Liver (tissue), 8 donors: ENCODE measurements at regions not wholly inside any gene's neighbourhood (a gene's known extent, or its start where the extent isn't known, plus 50 kb on each side); places are given as distances from the start of the nearest gene placed in this dataset.

Experiments
- DNase-seq: peaks from one replicate; pipeline ENCODE4 v3.0.0-alpha.2; 2017; ENCODE audit warnings: low spot score
- H3K27ac ChIP-seq, 2 donors: one replicate each; pipeline ENCODE4 v1.7.0; 2013; ENCODE audit warnings: inconsistent platforms in 2 of 2, low read length in 2 of 2, control low read depth in 1 of 2, low read depth in 1 of 2, mild to moderate bottlenecking in 1 of 2
- H3K27me3 ChIP-seq, 4 donors: one replicate each; pipeline versions ENCODE4 v1.6.1 to v1.7.0; 2013; ENCODE audit warnings: low read length in 3 of 4, inconsistent platforms in 1 of 4, mild to moderate bottlenecking in 1 of 4, moderate library complexity in 1 of 4; ENCODE audit not compliant: control insufficient read depth in 4 of 4, insufficient read depth in 4 of 4
- H3K36me3 ChIP-seq, 4 donors: one replicate each; pipeline versions ENCODE4 v1.6.1 to v1.7.0; 2013; ENCODE audit warnings: low read length in 3 of 4, mild to moderate bottlenecking in 3 of 4, low read depth in 1 of 4, moderate library complexity in 1 of 4; ENCODE audit not compliant: control insufficient read depth in 4 of 4, insufficient read depth in 3 of 4
- H3K4me1 ChIP-seq, 4 donors: one replicate each; pipeline versions ENCODE4 v1.6.1 to v1.7.0; 2013; ENCODE audit warnings: low read length in 3 of 4, mild to moderate bottlenecking in 3 of 4, moderate library complexity in 1 of 4; ENCODE audit not compliant: control insufficient read depth in 4 of 4, insufficient read depth in 4 of 4
- H3K4me3 ChIP-seq, 3 donors: one replicate each; pipeline versions ENCODE4 v1.6.1 to v1.7.0; 2013; ENCODE audit warnings: low read length in 3 of 3, control low read depth in 1 of 3, low read depth in 1 of 3, mild to moderate bottlenecking in 1 of 3
- H3K9ac ChIP-seq, 2 donors: one replicate each; pipeline ENCODE4 v1.7.0; 2013; ENCODE audit warnings: low read length in 2 of 2, mild to moderate bottlenecking in 2 of 2, moderate library complexity in 2 of 2, control low read depth in 1 of 2, low read depth in 1 of 2
- H3K9me3 ChIP-seq, 4 donors: one replicate each; pipeline versions ENCODE4 v1.6.1 to v1.7.0; 2013; ENCODE audit warnings: low read length in 3 of 4; ENCODE audit not compliant: control insufficient read depth in 4 of 4
- CTCF ChIP-seq: fragments of 150-350 bp; IDR thresholded peaks from 2 replicates; pipeline ENCODE4 v1.5.1; 2017; ENCODE audit warnings: improper control_type of control experiment, low read depth, low read length; ENCODE audit not compliant: missing input control
- EGR1 ChIP-seq, 2 donors: IDR thresholded peaks; 2 replicates each; pipeline ENCODE4 v1.6.1; 2016 to 2018; ENCODE audit warnings: antibody characterized with exemption in 2 of 2, low read depth in 2 of 2
- FOXA2 ChIP-seq: IDR thresholded peaks from 2 replicates; pipeline ENCODE4 v1.6.1; 2016; ENCODE audit warnings: antibody characterized with exemption
- GABPA ChIP-seq, 2 donors: IDR thresholded peaks in 1 of 2; conservative IDR thresholded peaks in 1 of 2; 2 replicates each; pipeline ENCODE4 v1.6.1; 2016; ENCODE audit warnings: antibody characterized with exemption in 2 of 2, mild to moderate bottlenecking in 1 of 2, moderate library complexity in 1 of 2
- HNF4A ChIP-seq, 2 donors: conservative IDR thresholded peaks; 2 replicates each; pipeline ENCODE4 v1.6.1; 2016; ENCODE audit warnings: antibody characterized with exemption in 2 of 2, mild to moderate bottlenecking in 2 of 2
- JUND ChIP-seq, 2 donors: IDR thresholded peaks; 2 replicates each; pipeline ENCODE4 v1.6.1; 2016; ENCODE audit warnings: antibody characterized with exemption in 2 of 2
- NR2F2 ChIP-seq: IDR thresholded peaks from 2 replicates; pipeline ENCODE4 v1.6.1; 2016; ENCODE audit warnings: antibody characterized with exemption
- RAD21 ChIP-seq, 2 donors: IDR thresholded peaks; 2 replicates each; pipeline ENCODE4 v1.6.1; 2016; ENCODE audit warnings: antibody characterized with exemption in 2 of 2, mild to moderate bottlenecking in 2 of 2
- REST ChIP-seq: IDR thresholded peaks from 2 replicates; pipeline ENCODE4 v1.6.1; 2016; ENCODE audit warnings: antibody characterized with exemption, mild to moderate bottlenecking
- RXRA ChIP-seq, 2 donors: IDR thresholded peaks; 2 replicates each; pipeline ENCODE4 v1.6.1; 2017 to 2018; ENCODE audit warnings: antibody characterized with exemption in 2 of 2, mild to moderate bottlenecking in 1 of 2
- SP1 ChIP-seq: IDR thresholded peaks from 2 replicates; pipeline ENCODE4 v1.6.1; 2018; ENCODE audit warnings: antibody characterized with exemption, mild to moderate bottlenecking
- TAF1 ChIP-seq: conservative IDR thresholded peaks from 2 replicates; pipeline ENCODE4 v1.6.1; 2016; ENCODE audit warnings: antibody characterized with exemption, mild to moderate bottlenecking
- YY1 ChIP-seq: IDR thresholded peaks from 2 replicates; pipeline ENCODE4 v1.6.1; 2016; ENCODE audit warnings: antibody characterized with exemption, mild to moderate bottlenecking
- ZBTB33 ChIP-seq: IDR thresholded peaks from 2 replicates; pipeline ENCODE4 v1.6.1; 2016; ENCODE audit warnings: antibody characterized with exemption
- WGBS: extraction: QIAGEN DNeasy Blood & Tissue Kit; methylation state at CpG from one replicate; pipeline ENCODE4 v1.1.7; 2013; 5-methylcytosine and 5-hydroxymethylcytosine counted together
- TF ChIP-seq, protein P1 (sequence below): IDR thresholded peaks from 2 replicates; pipeline ENCODE4 v1.6.1; 2016; ENCODE audit warnings: antibody characterized with exemption
- TF ChIP-seq, protein P2 (sequence below): IDR thresholded peaks from 2 replicates; pipeline ENCODE4 v1.6.1; 2016; ENCODE audit warnings: antibody characterized with exemption
- donor health status: healthy.
- donor health status: healthy.
- donor health status: healthy.
- donor health status: healthy.
- donor health status: healthy.

- Histone ChIP-seq H3K9ac (no peak overlapping the region), H3K36me3 (no peaks in the 10 kb centered on the region), H3K9me3 (peaks cover 0 to 10% (median 4%) of the 10 kb centered on the region in 4 donors), H3K27ac (no peak overlapping the region), H3K4me3 (no peak overlapping the region), H3K27me3 (peaks cover 0 to 4% (median 0%) of the 10 kb centered on the region in 4 donors), H3K4me1 (no peaks in the 10 kb centered on the region)
- no peak for DNase-seq
- 91% methylated on average over 14 of the region's 14 CpGs for WGBS
- TF ChIP-seq RAD21 (IDR thresholded peaks at IDR 0.05) (no peak), RXRA (IDR thresholded peaks at IDR 0.05) (no peak), YY1 (no peak), CTCF (no peak), ZBTB33 (no peak), SP1 (no peak), EGR1 (IDR thresholded peaks at IDR 0.05; ENCODE audit: low read depth in 2 of 2) (no peak)
- TF ChIP-seq, protein P1, sequence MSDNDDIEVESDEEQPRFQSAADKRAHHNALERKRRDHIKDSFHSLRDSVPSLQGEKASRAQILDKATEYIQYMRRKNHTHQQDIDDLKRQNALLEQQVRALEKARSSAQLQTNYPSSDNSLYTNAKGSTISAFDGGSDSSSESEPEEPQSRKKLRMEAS: no peak
These were observed 75.0 kb upstream of the SULF2 start for GRCh38 chr20:47860049-47860830.

DNA sequence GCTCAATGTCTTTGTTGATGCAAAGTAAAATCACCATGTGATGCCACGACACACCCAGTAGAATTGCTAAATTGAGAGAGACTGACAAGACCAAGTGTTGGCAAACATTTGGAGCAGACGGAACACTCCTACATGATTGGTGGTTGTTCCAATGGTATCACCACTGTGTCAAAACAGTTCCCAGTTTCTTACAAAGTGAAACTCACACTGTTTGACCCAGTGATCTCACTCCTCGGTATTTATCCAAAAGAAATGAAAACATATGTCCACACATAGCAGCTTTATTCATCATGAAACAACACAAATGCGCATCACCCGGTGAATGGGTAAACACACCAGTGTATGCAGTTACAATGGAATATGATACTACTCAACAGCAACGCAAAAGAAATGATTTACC, 74.0 kb upstream of the SULF2 start:
- Histone ChIP-seq H3K4me1 (no peaks in the 10 kb centered on the region), H3K27ac (no peak overlapping the region), H3K27me3 (peaks cover 0 to 4% (median 0%) of the 10 kb centered on the region in 4 donors), H3K4me3 (no peak overlapping the region), H3K9ac (no peak overlapping the region), H3K9me3 (peaks cover 0 to 10% (median 4%) of the 10 kb centered on the region in 4 donors), H3K36me3 (no peaks in the 10 kb centered on the region)
- WGBS: 93% methylated on average over 6 of the region's 6 CpGs
- TF ChIP-seq CTCF (no peak), TAF1 (no peak), REST (no peak), JUND (IDR thresholded peaks at IDR 0.05) (no peak), YY1 (no peak), NR2F2 (no peak), SP1 (no peak), EGR1 (IDR thresholded peaks at IDR 0.05; ENCODE audit: low read depth in 2 of 2) (no peak), HNF4A (conservative IDR thresholded peaks at IDR 0.05) (no peak), RXRA (IDR thresholded peaks at IDR 0.05) (no peak), ZBTB33 (no peak), FOXA2 (no peak), GABPA (IDR thresholded peaks at IDR 0.05 in 1 of 2, conservative IDR thresholded peaks at IDR 0.05 in 1 of 2) (no peak)
- TF ChIP-seq, protein P2, sequence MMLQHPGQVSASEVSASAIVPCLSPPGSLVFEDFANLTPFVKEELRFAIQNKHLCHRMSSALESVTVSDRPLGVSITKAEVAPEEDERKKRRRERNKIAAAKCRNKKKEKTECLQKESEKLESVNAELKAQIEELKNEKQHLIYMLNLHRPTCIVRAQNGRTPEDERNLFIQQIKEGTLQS: no peak
- TF ChIP-seq, protein P1: no peak
- DNase-seq: no peak
